GM19395 (cell line): ENCODE measurements at regions not wholly inside any gene's neighbourhood (a gene's known extent, or its start where the extent isn't known, plus 50 kb on each side); places are given as distances from the start of the nearest gene placed in this dataset.
"Not testable (repeated sequence)": the region's sequence is repeated elsewhere in the genome, so short reads cannot be mapped to it uniquely, and the experiment has no call there.

ENCODE experiments used
- ATAC-seq: cut with Tn5 transposase; IDR thresholded peaks from one replicate; pipeline ENCODE4 v1.9.1; 2021; ENCODE audit warnings: mild to moderate bottlenecking, moderate library complexity; ENCODE audit not compliant: unreplicated experiment

- ATAC-seq, result no peak
Measured at GRCh38 chr9:86507212-86507630, 153.0 kb upstream of the TUT7 start.

- no peak for ATAC-seq
Measured at GRCh38 chr9:86503942-86504341, 149.7 kb upstream of the TUT7 start.

DNA sequence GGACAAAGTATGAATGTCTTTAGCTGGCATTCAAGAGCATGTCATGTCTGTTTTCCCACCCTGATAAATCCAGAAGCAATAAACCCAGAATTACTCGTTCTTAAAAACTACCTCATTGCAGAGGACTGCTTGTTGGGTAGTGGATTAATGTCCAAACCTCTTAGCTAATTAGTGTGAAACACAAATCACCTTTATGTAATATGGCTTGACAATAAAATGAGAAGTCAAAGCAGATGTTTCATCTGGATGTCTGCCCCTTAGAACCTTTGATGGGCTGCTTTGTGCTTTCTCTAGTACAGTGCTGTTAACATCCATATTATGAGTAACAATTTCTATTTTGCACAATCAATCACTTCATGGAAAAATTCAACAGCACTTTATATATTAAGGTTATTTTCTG, 149.1 kb upstream of the TUT7 start:
- ATAC-seq, result no peak

DNA sequence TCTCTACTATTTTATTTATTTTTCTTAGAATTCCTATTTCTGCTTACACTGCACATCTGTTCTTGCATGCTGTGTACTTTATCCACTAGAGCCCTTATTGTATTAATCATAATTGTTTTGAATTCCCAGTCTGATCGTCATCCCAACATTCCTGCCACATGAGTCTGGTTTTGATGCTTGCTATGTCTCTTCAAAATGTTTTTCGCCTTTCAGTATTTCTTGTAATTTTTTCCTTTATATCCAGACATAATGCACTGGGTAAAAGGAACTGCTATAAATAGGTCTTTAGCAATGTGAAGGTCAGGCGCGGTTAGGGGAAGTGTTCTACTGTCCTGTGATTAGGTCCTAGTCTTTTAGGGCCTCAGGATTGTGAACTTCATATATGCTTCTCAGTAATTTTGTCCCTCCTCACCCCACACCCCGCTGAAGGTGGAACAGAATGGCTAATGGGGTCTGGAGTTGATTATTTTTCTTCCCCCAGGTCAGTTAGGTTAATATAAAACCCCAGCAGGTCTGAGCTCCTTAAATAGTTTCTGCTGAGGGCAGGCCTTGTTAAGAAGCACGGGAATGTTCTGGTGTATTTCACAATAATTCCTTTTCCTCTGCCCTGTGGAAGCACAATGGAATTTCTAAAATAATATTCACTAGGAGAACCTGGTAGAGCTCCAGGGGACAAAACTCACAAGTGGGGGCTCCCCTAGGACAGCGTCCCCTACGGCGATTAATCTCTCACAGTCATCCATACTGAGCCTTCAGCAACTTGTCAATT, 146.6 kb upstream of the TUT7 start:
- no peak for ATAC-seq

DNA sequence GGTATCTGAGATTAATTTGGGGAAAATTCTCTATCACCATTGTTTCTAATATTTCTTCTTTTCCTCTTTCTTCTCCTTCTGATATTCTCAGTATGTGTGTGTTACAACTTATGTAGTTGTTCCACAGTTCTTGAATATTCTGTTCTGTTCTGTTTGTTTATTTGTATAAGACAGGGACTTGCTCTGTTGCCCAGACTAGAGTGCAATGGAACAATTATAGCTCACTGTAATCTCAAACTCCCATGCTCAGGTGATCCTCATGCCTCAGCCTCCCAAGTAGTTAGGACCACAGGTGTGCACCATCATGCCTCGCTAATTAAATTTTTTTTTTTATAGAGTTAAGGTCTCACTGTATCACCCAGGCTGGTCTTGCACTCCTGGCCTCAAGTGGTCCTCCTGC, 145.8 kb upstream of the TUT7 start:
- ATAC-seq, result no peak

- ATAC-seq, result no peak
Measured at GRCh38 chr9:86494644-86495111, 140.5 kb upstream of the TUT7 start.

DNA sequence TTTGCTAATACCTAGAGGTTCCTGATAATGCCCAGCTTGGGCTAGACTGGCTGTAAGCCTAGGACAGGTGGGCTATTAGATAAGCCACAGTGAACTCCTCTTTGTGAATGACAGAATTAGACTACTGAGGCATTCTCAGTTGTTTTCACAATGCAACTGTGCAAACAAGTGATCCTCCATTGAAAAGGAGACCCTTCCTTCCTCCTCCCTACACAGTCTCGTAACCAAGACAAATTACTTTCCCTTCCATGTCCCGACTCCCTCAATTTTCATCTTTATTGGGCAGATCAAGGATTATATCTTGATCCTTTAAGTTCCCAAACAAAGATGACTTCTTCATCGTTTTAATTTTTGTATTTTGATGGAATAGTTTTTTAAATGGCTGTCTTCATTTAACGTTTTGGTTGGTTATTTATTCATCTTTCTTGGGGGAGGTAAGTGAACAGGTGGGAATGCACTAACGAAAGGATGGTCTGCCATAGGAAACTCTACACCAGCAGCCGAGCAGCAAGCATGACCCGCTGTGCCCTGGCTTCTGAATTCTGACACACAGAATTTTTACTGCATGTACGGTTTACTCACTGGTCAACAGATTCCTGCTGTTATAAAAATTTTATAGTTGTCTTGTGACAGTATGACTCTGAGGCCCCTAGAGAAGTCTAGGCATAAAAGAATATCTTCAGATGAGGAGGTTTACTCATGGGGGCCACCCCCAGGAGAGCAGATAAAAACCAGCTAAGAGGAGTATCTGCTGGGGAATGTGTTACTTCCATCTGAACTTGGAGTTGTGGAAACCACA, 137.5 kb upstream of the TUT7 start:
- ATAC-seq, result no peak

DNA sequence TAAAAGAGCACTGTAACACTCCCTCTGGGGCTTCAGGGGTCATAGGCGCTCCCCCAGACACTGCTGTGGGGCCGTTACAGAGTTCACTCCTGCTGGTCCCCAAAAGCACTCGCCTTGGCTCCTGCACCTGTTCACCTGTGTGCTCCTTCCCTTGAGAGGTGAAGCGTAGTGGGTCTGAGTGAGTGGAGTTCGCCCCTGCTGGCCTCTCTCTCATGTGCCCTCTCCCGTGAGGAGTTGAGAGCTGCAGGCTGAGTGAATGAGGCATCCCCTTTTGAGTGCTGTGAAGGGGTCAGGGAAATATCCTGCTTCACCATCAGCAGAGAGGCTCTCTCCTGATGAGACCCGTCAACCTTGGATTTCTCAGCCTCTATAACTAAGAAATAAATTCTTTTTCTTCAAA, 134.6 kb upstream of the TUT7 start:
- no peak for ATAC-seq

DNA sequence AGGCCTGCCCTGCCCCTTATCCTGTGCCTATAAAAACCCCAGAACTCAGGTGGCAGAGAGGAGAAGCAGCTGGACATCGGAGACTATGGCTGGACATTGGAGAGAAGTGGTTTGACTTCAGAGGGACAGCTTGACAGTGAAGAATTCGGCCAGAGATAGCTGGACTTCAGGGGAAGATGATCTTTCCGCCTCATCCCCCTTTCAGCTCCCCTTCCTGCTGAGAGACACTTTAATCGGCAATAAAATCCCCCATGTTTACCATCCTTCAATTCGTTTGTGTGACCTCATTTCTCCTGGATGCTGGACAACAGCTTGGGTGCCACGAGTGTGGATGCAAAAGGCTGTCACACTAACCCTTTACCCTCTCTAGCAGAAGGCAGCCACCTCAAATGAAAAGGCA, 134.1 kb upstream of the TUT7 start:
- ATAC-seq, result no peak

- no peak for ATAC-seq
Measured at GRCh38 chr9:86487838-86488233, 133.6 kb upstream of the TUT7 start.

DNA sequence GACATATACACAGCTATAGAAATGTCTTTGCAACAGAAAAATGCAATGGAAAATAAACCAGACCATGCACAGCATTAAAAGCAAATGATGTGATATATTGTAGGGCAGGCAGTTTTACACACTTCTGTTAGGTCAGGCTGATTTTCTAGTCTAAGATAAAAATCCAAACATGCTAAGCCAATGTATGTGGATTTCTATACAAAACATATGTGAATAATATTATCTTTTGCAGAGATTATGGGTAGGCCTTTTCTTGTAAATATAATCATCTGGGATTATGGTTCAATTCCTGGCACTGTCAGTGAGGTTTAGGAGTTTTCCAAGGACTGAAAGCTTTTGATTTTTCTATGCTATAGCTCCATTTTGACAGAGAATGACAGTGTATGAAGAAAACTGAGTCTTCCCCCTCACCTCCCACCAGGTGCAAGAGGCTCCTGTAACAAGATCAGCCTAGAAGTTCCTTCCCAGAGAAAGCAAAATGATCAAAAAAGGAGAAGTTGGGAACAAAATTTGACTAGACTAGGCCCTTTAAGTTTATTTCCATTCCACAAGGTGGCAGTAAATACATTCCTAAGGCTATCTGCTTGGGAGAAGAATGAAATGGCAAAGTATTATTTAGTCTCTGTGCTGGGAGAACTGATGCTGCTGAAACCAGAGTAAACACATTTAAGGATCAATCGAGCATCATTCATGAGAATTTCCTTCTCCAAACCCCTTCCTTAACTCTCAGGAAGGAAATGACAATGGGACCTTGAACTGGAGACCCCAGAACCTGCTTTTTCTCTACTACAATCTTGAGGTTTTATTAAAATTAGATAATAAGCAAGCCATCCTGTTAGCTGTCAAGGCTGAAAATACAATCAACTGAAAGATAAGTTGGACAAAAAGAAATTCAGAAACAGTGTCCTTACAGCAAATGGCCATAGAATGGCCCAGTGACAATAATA, 133.0 kb upstream of the TUT7 start:
- no peak for ATAC-seq

- peak; percentile 54 for ATAC-seq
Measured at GRCh38 chr9:86485359-86485758, 131.1 kb upstream of the TUT7 start.

GRCh38 chr9:86483496-86483895, 129.3 kb upstream of the TUT7 start:
- ATAC-seq, result no peak

GRCh38 chr9:86481466-86481865, 127.3 kb upstream of the TUT7 start:
- ATAC-seq, result no peak

GRCh38 chr9:86475255-86475654, 121.0 kb upstream of the TUT7 start:
- not testable (repeated sequence) for ATAC-seq

GRCh38 chr9:86471171-86471815, 117.1 kb upstream of the TUT7 start:
- ATAC-seq, result no peak

- ATAC-seq, result no peak
Measured at GRCh38 chr9:86470326-86470725, 116.1 kb upstream of the TUT7 start.

- no peak for ATAC-seq
Measured at GRCh38 chr9:86469476-86470250, 115.5 kb upstream of the TUT7 start.

GRCh38 chr9:86464242-86464641, 110.0 kb upstream of the TUT7 start:
- ATAC-seq, result no peak
